ENCODE measurements at regions not wholly inside any gene's neighbourhood (a gene's known extent, or its start where the extent isn't known, plus 50 kb on each side); places are given as distances from the start of the nearest gene placed in this dataset.

GRCh38 chr1:70490153-70490552 lies 79.1 kb downstream of the CTH start:
- no peak for TF ChIP-seq CTCF (IDR thresholded peaks at IDR 0.05)
- ATAC-seq (ENCODE audit: low FRiP score) (no peak), DNase-seq (ENCODE audit: low spot score) (no peak)

GRCh38 chr1:70495370-70495769 lies 84.3 kb downstream of the CTH start:
- no peak for DNase-seq (ENCODE audit: low spot score)
- no peak for TF ChIP-seq CTCF (IDR thresholded peaks at IDR 0.05)
- no peak for ATAC-seq (ENCODE audit: low FRiP score)

- no peak for DNase-seq (ENCODE audit: low spot score)
- no peak for ATAC-seq (ENCODE audit: low FRiP score)
- no peak for TF ChIP-seq CTCF (IDR thresholded peaks at IDR 0.05)
Measured at GRCh38 chr1:70496181-70496580, 85.1 kb downstream of the CTH start.

GRCh38 chr1:70497152-70497551 lies 86.1 kb downstream of the CTH start:
- ATAC-seq (ENCODE audit: low FRiP score) = no peak
- no peak for DNase-seq (ENCODE audit: low spot score)
- no peak for TF ChIP-seq CTCF (IDR thresholded peaks at IDR 0.05)

- DNase-seq (ENCODE audit: low spot score) (no peak), ATAC-seq (ENCODE audit: low FRiP score) (no peak)
- TF ChIP-seq CTCF (IDR thresholded peaks at IDR 0.05) = no peak
Measured at GRCh38 chr1:70498666-70499065, 87.6 kb downstream of the CTH start.

- ATAC-seq (ENCODE audit: low FRiP score) (no peak), DNase-seq (ENCODE audit: low spot score) (no peak)
- TF ChIP-seq CTCF (IDR thresholded peaks at IDR 0.05) = no peak
Measured at GRCh38 chr1:70499695-70500094, 88.6 kb downstream of the CTH start.

DNA sequence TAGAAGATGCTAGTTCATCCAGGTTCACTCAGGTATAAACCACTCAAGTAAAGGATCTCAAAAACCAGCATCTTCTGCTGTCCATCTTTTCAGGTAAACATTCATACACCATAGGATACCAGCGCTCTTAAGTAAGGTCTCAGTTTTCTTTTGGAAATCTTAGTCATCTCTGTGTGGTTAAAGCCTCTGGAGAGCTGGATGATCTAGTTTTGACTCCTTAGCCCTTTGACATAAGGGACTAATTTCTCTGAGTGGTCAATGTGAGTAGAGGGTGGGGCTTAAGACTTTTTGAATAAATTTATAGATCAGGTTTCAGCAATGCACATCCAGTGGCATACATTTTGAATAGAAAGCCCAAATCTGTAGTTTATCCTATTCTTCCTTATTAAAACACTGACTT lies 92.3 kb downstream of the CTH start:
- no peak for TF ChIP-seq CTCF (IDR thresholded peaks at IDR 0.05)
- no peak for ATAC-seq (ENCODE audit: low FRiP score)

More for the DNA sequence above, 92.3 kb downstream of the CTH start:
- DNase-seq (ENCODE audit: low spot score) = no peak
